Calu3 (cell line): ENCODE measurements at regions not wholly inside any gene's neighbourhood (a gene's known extent, or its start where the extent isn't known, plus 50 kb on each side); places are given as distances from the start of the nearest gene placed in this dataset.

Experiments used
- BruUV-seq: library from RNA; stranded (reverse); fragments of 400-500 nt; replicated peaks from 2 replicates; lab custom pipeline; 2021; lab: Mats Ljungman, UMichigan
- CTCF ChIA-PET: fragments of 300-600 bp; sonication (Branson Sonifier 250); formaldehyde crosslinking; loops from one replicate; lab custom pipeline; 2022; ENCODE audit warnings: antibody characterized with exemption; lab: Charles Lee
- DNase-seq: peaks from one replicate; pipeline ENCODE4 v3.0.0; 2022
- H3K27ac Mint-ChIP-seq: one replicate; pipeline ENCODE4 v1.8.0; 2022; ENCODE audit warnings: mixed read lengths; ENCODE audit not compliant: unreplicated experiment
- H3K27me3 Mint-ChIP-seq: one replicate; pipeline ENCODE4 v1.8.0; 2022; ENCODE audit warnings: mixed read lengths; ENCODE audit not compliant: unreplicated experiment
- H3K36me3 Mint-ChIP-seq: one replicate; pipeline ENCODE4 v1.8.0; 2022; ENCODE audit warnings: mild to moderate bottlenecking, moderate library complexity, mixed read lengths; ENCODE audit not compliant: insufficient read depth, unreplicated experiment
- H3K4me1 Mint-ChIP-seq: one replicate; pipeline ENCODE4 v1.8.0; 2022; ENCODE audit warnings: mild to moderate bottlenecking, low read depth, mixed read lengths; ENCODE audit not compliant: unreplicated experiment
- H3K4me3 Mint-ChIP-seq: one replicate; pipeline ENCODE4 v1.8.0; 2022; ENCODE audit warnings: mild to moderate bottlenecking, low read depth, moderate library complexity, mixed read lengths; ENCODE audit not compliant: unreplicated experiment
- H3K9me3 Mint-ChIP-seq: one replicate; pipeline ENCODE4 v1.8.0; 2022; ENCODE audit warnings: low read depth, mixed read lengths; ENCODE audit not compliant: unreplicated experiment
- CTCF ChIP-seq: fragments of 200-600 bp; IDR thresholded peaks from one replicate; pipeline ENCODE4 v1.8.0; 2022; ENCODE audit warnings: antibody characterized with exemption; ENCODE audit not compliant: unreplicated experiment
- intact Hi-C: fragments of 100-400 bp; cut with micrococcal nuclease; formaldehyde crosslinking; loops from one replicate; pipeline ENCODE4 v1.10.0; 2022; ENCODE audit not compliant: unreplicated experiment

GRCh38 chrX:81348388-81348787 lies 146.5 kb downstream of the SH3BGRL start:
- no peak overlapping the region for H3K27ac Mint-ChIP-seq
- intact Hi-C loops, result loop anchor here (5.0 kb wide), 1 partner anchor 1006 kb away; no protein-coding TSS in a partner anchor
- H3K4me1 Mint-ChIP-seq, result no peaks in the 10 kb centered on the region
- no peaks in the 10 kb centered on the region for H3K36me3 Mint-ChIP-seq
- CTCF ChIA-PET, result no interaction called here
- BruUV-seq, result no TSS peak
- no peak for DNase-seq
- H3K27me3 Mint-ChIP-seq, result no peaks in the 10 kb centered on the region
- H3K4me3 Mint-ChIP-seq, result no peak overlapping the region
- TF ChIP-seq CTCF, result no peak
- H3K9me3 Mint-ChIP-seq, result no peaks in the 10 kb centered on the region

DNA sequence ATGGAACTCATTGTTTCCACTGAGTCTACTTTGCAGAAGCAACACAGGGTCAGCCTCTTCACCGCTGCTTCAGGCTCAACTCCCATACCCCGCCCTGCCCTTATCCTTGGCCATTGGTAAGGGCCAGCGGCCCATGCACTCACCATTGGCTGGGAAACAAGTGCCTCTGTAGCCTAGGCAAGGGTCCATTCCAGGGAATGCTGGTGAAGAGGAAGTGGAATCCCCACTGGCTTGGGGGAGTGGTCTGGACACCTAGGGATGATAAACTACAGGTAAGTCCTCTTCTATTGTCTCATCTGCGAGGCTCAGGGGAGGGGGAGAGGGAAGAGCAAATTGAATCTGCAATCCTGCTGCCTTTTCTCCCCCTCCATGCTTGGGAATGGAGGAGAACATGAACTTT lies 153.1 kb downstream of the SH3BGRL start:
- CTCF ChIA-PET, result no interaction called here
- H3K4me1 Mint-ChIP-seq, result no peaks in the 10 kb centered on the region
- H3K9me3 Mint-ChIP-seq, result no peaks in the 10 kb centered on the region
- TF ChIP-seq CTCF, result no peak
- no peak overlapping the region for H3K27ac Mint-ChIP-seq
- no peaks in the 10 kb centered on the region for H3K27me3 Mint-ChIP-seq
- H3K4me3 Mint-ChIP-seq, result no peak overlapping the region
- no TSS peak for BruUV-seq
- intact Hi-C loops, result no loop called here
- DNase-seq, result no peak
- no peaks in the 10 kb centered on the region for H3K36me3 Mint-ChIP-seq

DNA sequence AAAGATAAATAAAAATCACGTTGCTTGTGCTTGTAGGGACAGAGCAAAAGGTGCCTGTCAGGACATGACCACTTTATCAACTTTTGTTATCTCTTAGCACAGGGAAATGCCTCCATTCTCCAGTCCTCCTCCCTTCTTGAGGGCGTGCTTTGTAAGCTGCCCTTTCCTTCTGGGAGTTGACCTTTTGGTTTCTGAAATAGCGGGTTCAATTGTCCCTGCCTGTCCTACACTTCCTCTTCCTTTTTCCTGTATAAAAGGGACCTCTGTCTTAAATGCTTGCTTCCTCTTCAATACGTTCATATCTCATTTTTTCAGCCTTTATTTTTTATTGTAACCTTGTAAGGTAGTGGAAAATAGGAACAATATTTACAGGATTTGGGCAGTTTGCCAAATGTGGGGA lies 153.5 kb downstream of the SH3BGRL start:
- Mint-ChIP-seq H3K36me3 (no peaks in the 10 kb centered on the region), H3K4me1 (no peaks in the 10 kb centered on the region), H3K27me3 (no peaks in the 10 kb centered on the region), H3K4me3 (no peak overlapping the region), H3K27ac (no peak overlapping the region), H3K9me3 (no peaks in the 10 kb centered on the region)
- CTCF ChIA-PET, result no interaction called here
- no TSS peak for BruUV-seq
- intact Hi-C loops, result no loop called here
- DNase-seq, result no peak
- no peak for TF ChIP-seq CTCF

- no peak for TF ChIP-seq CTCF
- H3K36me3 Mint-ChIP-seq, result no peaks in the 10 kb centered on the region
- CTCF ChIA-PET, result no interaction called here
- no peaks in the 10 kb centered on the region for H3K9me3 Mint-ChIP-seq
- intact Hi-C loops, result no loop called here
- no peak overlapping the region for H3K4me3 Mint-ChIP-seq
- H3K27ac Mint-ChIP-seq, result no peak overlapping the region
- no peak for DNase-seq
- no peaks in the 10 kb centered on the region for H3K4me1 Mint-ChIP-seq
- no peaks in the 10 kb centered on the region for H3K27me3 Mint-ChIP-seq
- no TSS peak for BruUV-seq
These were observed 165.4 kb downstream of the SH3BGRL start for GRCh38 chrX:81367291-81367690.
